HG03442 (cell line): ENCODE measurements at regions not wholly inside any gene's neighbourhood (a gene's known extent, or its start where the extent isn't known, plus 50 kb on each side); places are given as distances from the start of the nearest gene placed in this dataset.
A peak's percentile ranks its signal among the peaks of the same experiment; 100 is the strongest.
"Not testable (repeated sequence)": the region's sequence is repeated elsewhere in the genome, so short reads cannot be mapped to it uniquely, and the experiment has no call there.

Experiments used
- ATAC-seq: cut with Tn5 transposase; IDR thresholded peaks from one replicate; pipeline ENCODE4 v1.9.1; 2021; ENCODE audit warnings: mild to moderate bottlenecking, moderate library complexity; ENCODE audit not compliant: unreplicated experiment

GRCh38 chr2:136295168-136295567 lies 177.2 kb upstream of the CXCR4 start:
- no peak for ATAC-seq

- ATAC-seq: no peak
These were observed 173.9 kb upstream of the CXCR4 start for GRCh38 chr2:136291871-136292270.

GRCh38 chr2:136290326-136290725 lies 172.4 kb upstream of the CXCR4 start:
- no peak for ATAC-seq

- no peak for ATAC-seq
These were observed 170.3 kb upstream of the CXCR4 start for GRCh38 chr2:136288249-136288648.

- no peak for ATAC-seq
These were observed 168.5 kb upstream of the CXCR4 start for GRCh38 chr2:136286423-136286822.

- peak; percentile 44 for ATAC-seq
These were observed 166.5 kb upstream of the CXCR4 start for GRCh38 chr2:136284226-136285119.

- ATAC-seq: no peak
These were observed 164.3 kb upstream of the CXCR4 start for GRCh38 chr2:136282251-136282650.

- ATAC-seq: peak; percentile 46
These were observed 163.5 kb upstream of the CXCR4 start for GRCh38 chr2:136281281-136282114.

- not testable (repeated sequence) for ATAC-seq
These were observed 148.4 kb upstream of the CXCR4 start for GRCh38 chr2:136266346-136266745.

GRCh38 chr2:136259551-136259950 lies 141.6 kb upstream of the CXCR4 start:
- no peak for ATAC-seq

GRCh38 chr2:136257893-136258292 lies 139.9 kb upstream of the CXCR4 start:
- no peak for ATAC-seq

GRCh38 chr2:136255648-136256461 lies 137.9 kb upstream of the CXCR4 start:
- peak; percentile 35 for ATAC-seq

- ATAC-seq: no peak
These were observed 137.2 kb upstream of the CXCR4 start for GRCh38 chr2:136255127-136255526.

- no peak for ATAC-seq
These were observed 136.7 kb upstream of the CXCR4 start for GRCh38 chr2:136254681-136255080.

- ATAC-seq: no peak
These were observed 135.5 kb upstream of the CXCR4 start for GRCh38 chr2:136253288-136254004.

- no peak for ATAC-seq
These were observed 134.1 kb upstream of the CXCR4 start for GRCh38 chr2:136251885-136252585.

GRCh38 chr2:136251197-136251884 lies 133.4 kb upstream of the CXCR4 start:
- no peak for ATAC-seq

- no peak for ATAC-seq
These were observed 132.2 kb upstream of the CXCR4 start for GRCh38 chr2:136250131-136250530.

GRCh38 chr2:136248907-136249306 lies 131.0 kb upstream of the CXCR4 start:
- no peak for ATAC-seq
